NCI-H524 treated with DMSO at 0.1 percent for 48 hours (cell line): ENCODE measurements at regions not wholly inside any gene's neighbourhood (a gene's known extent, or its start where the extent isn't known, plus 50 kb on each side); places are given as distances from the start of the nearest gene placed in this dataset.

Source experiments
- DNase-seq: peaks from one replicate; lab custom pipeline; 2025; lab: John Stamatoyannopoulos, UW

- no peak for DNase-seq
Measured at GRCh38 chr2:180208841-180209240, 201.7 kb upstream of the CWC22 start.

DNA sequence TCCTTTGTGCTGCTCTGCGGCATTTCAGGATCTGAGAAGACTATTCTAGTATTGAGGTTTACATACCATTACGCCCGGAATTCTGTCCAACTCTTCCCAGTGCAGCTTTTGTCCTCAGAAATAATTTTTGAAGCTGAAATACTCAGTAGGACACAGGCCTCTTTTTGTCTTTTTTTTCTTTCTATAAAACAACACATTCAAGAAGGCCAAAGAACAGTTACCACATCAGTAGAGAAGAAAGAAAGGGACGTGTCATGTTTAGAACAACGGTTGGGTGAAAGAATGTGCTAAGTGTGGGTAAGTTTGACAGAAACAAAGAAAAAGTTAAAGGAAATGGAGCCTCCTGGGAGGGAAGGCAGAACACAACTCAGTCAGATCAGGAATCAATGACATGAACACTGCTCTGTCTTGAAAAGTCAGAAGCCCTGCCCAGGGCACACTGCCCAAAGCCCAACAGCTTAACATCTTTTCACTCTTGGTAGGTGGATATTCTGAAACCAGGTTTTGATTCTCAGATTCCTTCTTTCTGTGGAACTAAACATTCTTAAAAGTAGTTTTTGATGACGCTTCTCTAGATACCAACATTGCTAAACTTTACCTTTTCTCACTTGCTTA lies 198.6 kb upstream of the CWC22 start:
- no peak for DNase-seq

- no peak for DNase-seq
Measured at GRCh38 chr2:180203972-180204371, 196.9 kb upstream of the CWC22 start.

DNA sequence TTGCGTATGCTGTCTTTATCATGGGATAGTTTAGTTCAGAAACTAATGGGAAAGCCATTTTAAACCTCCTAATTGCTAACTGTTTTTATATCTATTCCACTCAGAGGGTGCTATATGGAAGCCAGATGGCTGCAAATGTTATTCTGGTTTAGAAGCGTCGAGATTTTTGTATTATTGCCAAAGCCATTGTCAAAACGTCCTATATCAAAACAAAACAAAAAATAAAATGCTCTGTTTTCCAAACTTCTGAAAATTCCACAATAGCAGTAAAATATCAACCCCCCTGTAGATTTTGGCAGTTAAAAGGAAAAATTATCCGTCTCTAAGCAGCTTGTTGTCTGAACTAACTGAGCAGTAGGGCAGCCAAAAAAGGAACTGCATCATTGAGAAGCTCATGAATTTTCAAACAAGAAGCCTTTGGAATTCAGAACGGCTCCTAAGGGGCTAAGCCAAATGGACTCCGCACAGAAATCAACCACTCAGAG lies 195.4 kb upstream of the CWC22 start:
- DNase-seq = no peak

DNA sequence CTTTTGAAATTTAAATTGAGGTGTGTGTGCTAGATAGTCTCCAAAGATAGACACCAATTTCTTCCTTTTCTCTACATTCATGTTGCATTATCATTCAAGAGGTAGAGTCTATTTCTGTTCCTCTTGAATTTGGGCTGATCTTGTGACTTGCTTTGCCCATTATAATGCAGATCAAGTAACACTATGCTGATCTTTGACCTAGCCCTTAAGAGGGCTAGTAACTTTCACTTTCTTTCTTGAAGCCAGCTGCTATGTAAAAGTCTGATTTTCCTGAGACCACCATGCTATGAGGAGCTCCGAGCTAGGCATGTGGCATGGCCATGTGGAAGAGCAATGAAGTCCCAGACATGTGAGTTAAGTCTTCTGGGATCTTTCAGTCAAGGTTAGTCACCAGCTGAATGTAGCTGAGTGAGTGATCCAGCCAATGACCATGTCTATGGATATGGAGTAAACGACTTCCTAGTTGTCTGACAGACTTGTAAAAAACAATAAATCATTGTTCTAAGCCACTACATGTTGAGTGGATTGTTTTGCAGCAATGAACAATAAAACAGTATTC lies 189.4 kb upstream of the CWC22 start:
- no peak for DNase-seq

GRCh38 chr2:180195847-180196246 lies 188.8 kb upstream of the CWC22 start:
- no peak for DNase-seq

- DNase-seq = no peak
Measured at GRCh38 chr2:180191432-180192124, 184.5 kb upstream of the CWC22 start.

DNA sequence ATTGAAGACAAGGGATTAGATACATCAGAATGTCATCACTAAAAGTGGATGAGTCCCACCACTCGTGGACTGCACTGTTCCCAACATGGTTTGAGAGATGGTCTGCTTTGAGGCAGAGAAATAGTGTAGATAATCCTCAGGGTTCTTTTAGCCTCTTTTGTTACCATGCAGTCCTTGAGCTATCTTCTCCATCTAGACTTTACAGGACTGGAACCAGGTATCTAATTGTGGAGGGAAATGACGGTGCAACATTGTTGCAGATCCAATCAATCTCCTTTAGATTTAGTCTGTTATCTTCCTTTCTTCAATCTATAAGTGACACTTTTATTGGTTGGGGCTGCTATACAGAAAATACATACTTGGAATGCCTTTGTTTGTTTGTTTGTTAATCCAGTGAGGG lies 183.8 kb upstream of the CWC22 start:
- DNase-seq = no peak

DNA sequence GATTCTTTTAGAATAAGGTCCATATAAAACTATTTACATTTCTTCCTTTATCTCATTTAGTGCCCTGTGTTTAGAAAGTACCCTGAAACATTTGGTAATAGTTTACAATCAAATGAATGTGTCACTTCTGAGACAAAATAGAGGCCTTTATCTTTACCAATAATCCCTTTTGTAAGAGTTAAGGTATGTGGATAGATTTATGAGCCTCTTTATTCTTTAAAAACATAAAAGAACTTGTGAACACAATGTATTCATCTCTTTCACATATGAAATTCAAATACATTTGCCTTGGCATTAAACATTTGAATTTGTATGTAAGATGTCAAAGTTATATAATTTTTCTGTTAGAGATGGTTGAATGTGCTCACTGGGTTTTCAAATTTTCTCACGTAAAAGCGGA lies 180.5 kb upstream of the CWC22 start:
- DNase-seq = no peak

GRCh38 chr2:180184506-180184905 lies 177.4 kb upstream of the CWC22 start:
- DNase-seq = no peak

DNA sequence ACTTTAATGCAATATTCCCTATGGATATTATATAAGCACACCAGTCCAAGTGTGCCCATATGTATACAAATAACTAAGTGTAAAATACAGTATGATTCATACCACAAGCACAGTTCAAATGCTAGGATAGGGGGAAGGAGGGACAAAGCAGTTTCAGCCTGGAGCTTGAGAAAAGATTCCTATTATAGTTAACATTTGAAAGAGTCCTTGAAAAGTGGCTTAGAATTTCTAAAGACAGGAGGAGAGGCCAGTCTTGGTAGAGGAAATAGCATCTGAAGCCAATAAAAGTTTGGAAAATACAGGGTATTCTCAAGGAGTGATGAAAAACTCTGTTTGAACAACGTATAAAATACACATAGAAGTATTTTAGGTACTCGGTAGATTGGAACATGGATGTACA lies 173.4 kb upstream of the CWC22 start:
- DNase-seq = no peak

- no peak for DNase-seq
Measured at GRCh38 chr2:180177534-180177933, 170.4 kb upstream of the CWC22 start.

DNA sequence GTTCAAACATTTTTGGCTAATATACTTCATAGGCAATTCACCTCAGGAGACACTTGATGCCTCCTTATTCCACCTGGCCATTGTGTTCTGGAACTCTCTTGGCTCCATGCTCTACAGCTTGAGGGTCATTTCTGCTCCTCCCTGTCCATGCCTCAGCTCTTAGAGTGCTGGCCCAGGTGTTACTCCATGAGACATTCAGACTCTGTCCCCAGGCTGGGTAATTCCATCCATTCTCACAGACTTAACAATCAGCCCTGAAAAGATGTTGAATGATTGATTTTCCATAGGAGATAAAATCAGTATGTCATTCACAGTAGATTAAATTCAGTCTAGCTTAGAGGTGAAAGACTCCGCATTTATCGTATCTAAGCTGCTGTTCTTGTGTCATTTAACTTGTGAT lies 168.6 kb upstream of the CWC22 start:
- no peak for DNase-seq

DNA sequence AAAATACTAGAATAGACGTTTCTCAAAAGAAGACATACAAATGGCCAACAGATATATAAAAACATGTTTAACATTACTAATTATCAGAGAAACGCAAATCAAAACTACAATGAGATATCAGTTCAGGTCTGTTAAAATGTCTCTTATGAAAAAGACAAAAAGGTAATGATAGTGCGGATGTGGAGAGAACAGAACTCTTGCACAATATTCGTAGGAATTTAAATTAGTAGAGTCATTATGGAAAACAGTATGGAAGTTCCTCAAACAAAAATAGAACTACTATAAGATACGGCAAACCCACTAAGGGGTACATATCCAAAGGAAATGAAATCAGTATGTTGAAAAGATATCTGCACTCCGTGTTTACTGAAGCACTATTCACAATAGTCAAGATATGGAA lies 167.5 kb upstream of the CWC22 start:
- DNase-seq = no peak

- DNase-seq = no peak
Measured at GRCh38 chr2:180169474-180169873, 162.4 kb upstream of the CWC22 start.

- no peak for DNase-seq
Measured at GRCh38 chr2:180161415-180161814, 154.3 kb upstream of the CWC22 start.

- no peak for DNase-seq
Measured at GRCh38 chr2:180159921-180160320, 152.8 kb upstream of the CWC22 start.

GRCh38 chr2:180158961-180159360 lies 151.9 kb upstream of the CWC22 start:
- no peak for DNase-seq

DNA sequence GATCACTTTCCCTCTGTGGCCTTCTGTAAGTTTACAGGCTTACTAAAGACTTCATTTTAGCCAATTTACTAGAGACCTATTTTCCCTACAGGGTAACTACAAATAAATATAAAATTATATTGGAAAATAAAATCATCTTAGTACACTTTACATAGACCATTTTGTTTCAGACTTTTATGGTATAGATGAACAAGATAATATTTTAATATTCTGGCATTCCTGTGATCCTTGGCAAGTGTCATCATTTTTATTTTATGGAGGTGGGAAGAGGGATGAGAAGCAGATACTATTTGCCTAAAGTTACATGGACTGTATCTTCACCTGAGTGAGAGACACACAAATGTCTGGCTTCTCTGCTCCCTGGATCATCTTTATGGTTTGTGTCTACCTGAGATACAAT lies 149.6 kb upstream of the CWC22 start:
- DNase-seq = no peak

- no peak for DNase-seq
Measured at GRCh38 chr2:180150606-180151005, 143.5 kb upstream of the CWC22 start.

GRCh38 chr2:180146541-180146940 lies 139.4 kb upstream of the CWC22 start:
- no peak for DNase-seq

- no peak for DNase-seq
Measured at GRCh38 chr2:180146114-180146513, 139.0 kb upstream of the CWC22 start.

- no peak for DNase-seq
Measured at GRCh38 chr2:180145163-180145562, 138.1 kb upstream of the CWC22 start.
